GM12878 (cell line): ENCODE measurements at regions not wholly inside any gene's neighbourhood (a gene's known extent, or its start where the extent isn't known, plus 50 kb on each side); places are given as distances from the start of the nearest gene placed in this dataset.

ENCODE experiments used
- EED ChIP-seq: sonication (generic); IDR thresholded peaks from 2 replicates; pipeline ENCODE4 v1.6.1; 2016; ENCODE audit warnings: antibody characterized with exemption, low read depth
- ESRRA ChIP-seq: IDR thresholded peaks from 2 replicates; pipeline ENCODE4 v1.6.1; 2012; ENCODE audit warnings: mild to moderate bottlenecking, low read length, improper control_type of control experiment
- ETV6 ChIP-seq, 2 experiments: fragments of 450-650 bp in 1 of 2; IDR thresholded peaks in 1 of 2; conservative IDR thresholded peaks in 1 of 2; 2 replicates each; pipeline ENCODE4 v1.6.1; 2014; ENCODE audit warnings: antibody characterized with exemption in 1 of 2, borderline replicate concordance in 1 of 2, low read depth in 1 of 2, mild to moderate bottlenecking in 1 of 2, moderate library complexity in 1 of 2
- FOXK2 ChIP-seq: fragments of 450-650 bp; IDR thresholded peaks from 2 replicates; pipeline ENCODE4 v1.6.1; 2017; ENCODE audit warnings: mild to moderate bottlenecking, moderate library complexity
- JUNB ChIP-seq: IDR thresholded peaks from 2 replicates; pipeline ENCODE4 v1.6.1; 2016; ENCODE audit warnings: antibody characterized with exemption, mild to moderate bottlenecking
- KAT2A ChIP-seq: conservative IDR thresholded peaks from 2 replicates; pipeline ENCODE4 v1.6.1; 2011; ENCODE audit warnings: low read depth, low read length; ENCODE audit not compliant: control insufficient read depth
- KLF5 ChIP-seq: fragments of 450-650 bp; IDR thresholded peaks from 2 replicates; pipeline ENCODE4 v1.6.1; 2014; ENCODE audit warnings: mild to moderate bottlenecking; ENCODE audit not compliant: partially characterized antibody
- MEF2B ChIP-seq: fragments of 450-650 bp; IDR thresholded peaks from 2 replicates; pipeline ENCODE4 v1.6.1; 2018; ENCODE audit warnings: mild to moderate bottlenecking, moderate library complexity; ENCODE audit not compliant: partially characterized antibody, poor library complexity, severe bottlenecking
- MTA2 ChIP-seq: fragments of 450-650 bp; IDR thresholded peaks from 2 replicates; pipeline ENCODE4 v1.6.1; 2016; ENCODE audit warnings: low read depth, mild to moderate bottlenecking, moderate library complexity
- NRF1 ChIP-seq: conservative IDR thresholded peaks from 2 replicates; pipeline ENCODE4 v1.6.1; 2011; ENCODE audit warnings: mild to moderate bottlenecking, low read depth, low read length, improper control_type of control experiment
- RELA ChIP-seq: fragments of 450-650 bp; IDR thresholded peaks from 2 replicates; pipeline ENCODE4 v1.8.0; 2014; ENCODE audit warnings: borderline replicate concordance; ENCODE audit not compliant: partially characterized antibody
- SMAD5 ChIP-seq: IDR thresholded peaks from 2 replicates; pipeline ENCODE4 v1.6.1; 2016; ENCODE audit warnings: antibody characterized with exemption, low read depth
- YY1 ChIP-seq: IDR thresholded peaks from 2 replicates; pipeline ENCODE4 v1.6.1; 2011; ENCODE audit warnings: low read depth, mild to moderate bottlenecking, low read length
- TF ChIP-seq, protein P1 (sequence below): fragments of 450-650 bp; IDR thresholded peaks from 2 replicates; pipeline ENCODE4 v1.6.1; 2017; ENCODE audit warnings: low read depth, mild to moderate bottlenecking, moderate library complexity
- TF ChIP-seq, protein P2 (sequence below): IDR thresholded peaks from 2 replicates; pipeline ENCODE4 v1.6.1; 2012; ENCODE audit warnings: low read depth, low read length, improper control_type of control experiment
- TF ChIP-seq, protein P3 (sequence below): fragments of 450-650 bp; IDR thresholded peaks from 2 replicates; pipeline ENCODE4 v1.6.1; 2014; ENCODE audit warnings: mild to moderate bottlenecking
- TF ChIP-seq, protein P4 (sequence below): fragments of 450-650 bp; formaldehyde crosslinking; IDR thresholded peaks from 2 replicates; pipeline ENCODE4 v1.4.0; 2020; ENCODE audit warnings: mild to moderate bottlenecking, moderate library complexity
- TF ChIP-seq, protein P5 (sequence below): fragments of 450-650 bp; formaldehyde crosslinking; IDR thresholded peaks from 2 replicates; pipeline ENCODE4 v1.4.0; 2022; ENCODE audit warnings: mild to moderate bottlenecking, moderate library complexity
- TF ChIP-seq, protein P6 (sequence below), 3 experiments: IDR thresholded peaks in 2 of 3; conservative IDR thresholded peaks in 1 of 3; 2 replicates each; pipeline ENCODE4 v1.5.1; 2011; ENCODE audit warnings: low read depth in 3 of 3, low read length in 3 of 3, mild to moderate bottlenecking in 3 of 3, control low read depth in 2 of 3, moderate library complexity in 2 of 3, inconsistent platforms in 1 of 3, mixed read lengths in 1 of 3; ENCODE audit not compliant: control insufficient read depth in 2 of 3, insufficient read depth in 1 of 3; ENCODE audit errors: extremely low read depth in 1 of 3

DNA sequence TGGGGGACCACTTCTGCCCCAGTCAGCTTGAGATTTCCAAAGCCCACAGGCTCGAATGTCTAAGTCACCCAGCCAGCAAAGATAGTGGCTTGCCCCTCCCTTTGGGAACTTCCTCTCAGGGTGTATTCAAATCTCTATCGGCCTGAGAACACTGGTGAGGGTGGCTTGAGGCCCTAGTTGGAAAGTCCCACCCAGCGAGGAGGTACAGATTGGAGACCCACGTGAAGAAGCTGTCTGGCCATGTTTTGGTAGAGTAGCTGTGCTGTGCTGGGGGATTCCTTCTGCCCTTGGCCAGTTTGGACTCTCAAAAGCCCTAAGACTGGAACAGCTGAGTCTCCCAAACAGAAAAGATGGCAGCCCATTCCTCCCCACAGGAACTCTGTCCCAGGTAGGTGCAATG is 172.7 kb upstream of the RIOK2 start (continued):
- TF ChIP-seq KLF5, result no peak
- TF ChIP-seq RELA, result peak; percentile 83
- TF ChIP-seq, protein P1, sequence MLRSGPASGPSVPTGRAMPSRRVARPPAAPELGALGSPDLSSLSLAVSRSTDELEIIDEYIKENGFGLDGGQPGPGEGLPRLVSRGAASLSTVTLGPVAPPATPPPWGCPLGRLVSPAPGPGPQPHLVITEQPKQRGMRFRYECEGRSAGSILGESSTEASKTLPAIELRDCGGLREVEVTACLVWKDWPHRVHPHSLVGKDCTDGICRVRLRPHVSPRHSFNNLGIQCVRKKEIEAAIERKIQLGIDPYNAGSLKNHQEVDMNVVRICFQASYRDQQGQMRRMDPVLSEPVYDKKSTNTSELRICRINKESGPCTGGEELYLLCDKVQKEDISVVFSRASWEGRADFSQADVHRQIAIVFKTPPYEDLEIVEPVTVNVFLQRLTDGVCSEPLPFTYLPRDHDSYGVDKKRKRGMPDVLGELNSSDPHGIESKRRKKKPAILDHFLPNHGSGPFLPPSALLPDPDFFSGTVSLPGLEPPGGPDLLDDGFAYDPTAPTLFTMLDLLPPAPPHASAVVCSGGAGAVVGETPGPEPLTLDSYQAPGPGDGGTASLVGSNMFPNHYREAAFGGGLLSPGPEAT, result peak; percentile 84
- no peak for TF ChIP-seq NRF1
- TF ChIP-seq, protein P2, sequence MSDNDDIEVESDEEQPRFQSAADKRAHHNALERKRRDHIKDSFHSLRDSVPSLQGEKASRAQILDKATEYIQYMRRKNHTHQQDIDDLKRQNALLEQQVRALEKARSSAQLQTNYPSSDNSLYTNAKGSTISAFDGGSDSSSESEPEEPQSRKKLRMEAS, result peak; percentile 28; the same call in 1 of the 2 replicates
- no peak for TF ChIP-seq MTA2
- TF ChIP-seq ESRRA, result no peak
- TF ChIP-seq EED, result no peak
- no peak for TF ChIP-seq KAT2A
- no peak for TF ChIP-seq JUNB
- TF ChIP-seq, protein P3, sequence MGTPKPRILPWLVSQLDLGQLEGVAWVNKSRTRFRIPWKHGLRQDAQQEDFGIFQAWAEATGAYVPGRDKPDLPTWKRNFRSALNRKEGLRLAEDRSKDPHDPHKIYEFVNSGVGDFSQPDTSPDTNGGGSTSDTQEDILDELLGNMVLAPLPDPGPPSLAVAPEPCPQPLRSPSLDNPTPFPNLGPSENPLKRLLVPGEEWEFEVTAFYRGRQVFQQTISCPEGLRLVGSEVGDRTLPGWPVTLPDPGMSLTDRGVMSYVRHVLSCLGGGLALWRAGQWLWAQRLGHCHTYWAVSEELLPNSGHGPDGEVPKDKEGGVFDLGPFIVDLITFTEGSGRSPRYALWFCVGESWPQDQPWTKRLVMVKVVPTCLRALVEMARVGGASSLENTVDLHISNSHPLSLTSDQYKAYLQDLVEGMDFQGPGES, result no peak
- TF ChIP-seq, protein P4, sequence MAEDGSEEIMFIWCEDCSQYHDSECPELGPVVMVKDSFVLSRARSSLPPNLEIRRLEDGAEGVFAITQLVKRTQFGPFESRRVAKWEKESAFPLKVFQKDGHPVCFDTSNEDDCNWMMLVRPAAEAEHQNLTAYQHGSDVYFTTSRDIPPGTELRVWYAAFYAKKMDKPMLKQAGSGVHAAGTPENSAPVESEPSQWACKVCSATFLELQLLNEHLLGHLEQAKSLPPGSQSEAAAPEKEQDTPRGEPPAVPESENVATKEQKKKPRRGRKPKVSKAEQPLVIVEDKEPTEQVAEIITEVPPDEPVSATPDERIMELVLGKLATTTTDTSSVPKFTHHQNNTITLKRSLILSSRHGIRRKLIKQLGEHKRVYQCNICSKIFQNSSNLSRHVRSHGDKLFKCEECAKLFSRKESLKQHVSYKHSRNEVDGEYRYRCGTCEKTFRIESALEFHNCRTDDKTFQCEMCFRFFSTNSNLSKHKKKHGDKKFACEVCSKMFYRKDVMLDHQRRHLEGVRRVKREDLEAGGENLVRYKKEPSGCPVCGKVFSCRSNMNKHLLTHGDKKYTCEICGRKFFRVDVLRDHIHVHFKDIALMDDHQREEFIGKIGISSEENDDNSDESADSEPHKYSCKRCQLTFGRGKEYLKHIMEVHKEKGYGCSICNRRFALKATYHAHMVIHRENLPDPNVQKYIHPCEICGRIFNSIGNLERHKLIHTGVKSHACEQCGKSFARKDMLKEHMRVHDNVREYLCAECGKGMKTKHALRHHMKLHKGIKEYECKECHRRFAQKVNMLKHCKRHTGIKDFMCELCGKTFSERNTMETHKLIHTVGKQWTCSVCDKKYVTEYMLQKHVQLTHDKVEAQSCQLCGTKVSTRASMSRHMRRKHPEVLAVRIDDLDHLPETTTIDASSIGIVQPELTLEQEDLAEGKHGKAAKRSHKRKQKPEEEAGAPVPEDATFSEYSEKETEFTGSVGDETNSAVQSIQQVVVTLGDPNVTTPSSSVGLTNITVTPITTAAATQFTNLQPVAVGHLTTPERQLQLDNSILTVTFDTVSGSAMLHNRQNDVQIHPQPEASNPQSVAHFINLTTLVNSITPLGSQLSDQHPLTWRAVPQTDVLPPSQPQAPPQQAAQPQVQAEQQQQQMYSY, result no peak
- TF ChIP-seq ETV6 (conservative IDR thresholded peaks at IDR 0.05 in 1 of 2, IDR thresholded peaks at IDR 0.05 in 1 of 2; ENCODE audit: borderline replicate concordance in 1 of 2, low read depth in 1 of 2), result no peak
- TF ChIP-seq MEF2B, result no peak
- TF ChIP-seq YY1, result peak; percentile 62; the same call in 1 of the 2 replicates
- TF ChIP-seq, protein P5, sequence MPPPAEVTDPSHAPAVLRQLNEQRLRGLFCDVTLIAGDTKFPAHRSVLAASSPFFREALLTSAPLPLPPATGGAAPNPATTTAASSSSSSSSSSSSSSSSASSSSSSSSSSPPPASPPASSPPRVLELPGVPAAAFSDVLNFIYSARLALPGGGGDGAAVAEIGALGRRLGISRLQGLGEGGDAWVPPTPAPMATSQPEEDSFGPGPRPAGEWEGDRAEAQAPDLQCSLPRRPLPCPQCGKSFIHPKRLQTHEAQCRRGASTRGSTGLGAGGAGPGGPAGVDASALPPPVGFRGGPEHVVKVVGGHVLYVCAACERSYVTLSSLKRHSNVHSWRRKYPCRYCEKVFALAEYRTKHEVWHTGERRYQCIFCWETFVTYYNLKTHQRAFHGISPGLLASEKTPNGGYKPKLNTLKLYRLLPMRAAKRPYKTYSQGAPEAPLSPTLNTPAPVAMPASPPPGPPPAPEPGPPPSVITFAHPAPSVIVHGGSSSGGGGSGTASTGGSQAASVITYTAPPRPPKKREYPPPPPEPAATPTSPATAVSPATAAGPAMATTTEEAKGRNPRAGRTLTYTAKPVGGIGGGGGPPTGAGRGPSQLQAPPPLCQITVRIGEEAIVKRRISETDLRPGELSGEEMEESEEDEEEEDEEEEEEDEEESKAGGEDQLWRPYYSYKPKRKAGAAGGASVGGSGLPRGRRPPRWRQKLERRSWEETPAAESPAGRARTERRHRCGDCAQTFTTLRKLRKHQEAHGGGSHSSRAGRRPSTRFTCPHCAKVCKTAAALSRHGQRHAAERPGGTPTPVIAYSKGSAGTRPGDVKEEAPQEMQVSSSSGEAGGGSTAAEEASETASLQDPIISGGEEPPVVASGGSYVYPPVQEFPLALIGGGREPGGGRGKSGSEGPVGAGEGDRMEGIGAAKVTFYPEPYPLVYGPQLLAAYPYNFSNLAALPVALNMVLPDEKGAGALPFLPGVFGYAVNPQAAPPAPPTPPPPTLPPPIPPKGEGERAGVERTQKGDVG (CRISPR knock-in tag), result no peak
- TF ChIP-seq SMAD5, result no peak
- TF ChIP-seq, protein P6, sequence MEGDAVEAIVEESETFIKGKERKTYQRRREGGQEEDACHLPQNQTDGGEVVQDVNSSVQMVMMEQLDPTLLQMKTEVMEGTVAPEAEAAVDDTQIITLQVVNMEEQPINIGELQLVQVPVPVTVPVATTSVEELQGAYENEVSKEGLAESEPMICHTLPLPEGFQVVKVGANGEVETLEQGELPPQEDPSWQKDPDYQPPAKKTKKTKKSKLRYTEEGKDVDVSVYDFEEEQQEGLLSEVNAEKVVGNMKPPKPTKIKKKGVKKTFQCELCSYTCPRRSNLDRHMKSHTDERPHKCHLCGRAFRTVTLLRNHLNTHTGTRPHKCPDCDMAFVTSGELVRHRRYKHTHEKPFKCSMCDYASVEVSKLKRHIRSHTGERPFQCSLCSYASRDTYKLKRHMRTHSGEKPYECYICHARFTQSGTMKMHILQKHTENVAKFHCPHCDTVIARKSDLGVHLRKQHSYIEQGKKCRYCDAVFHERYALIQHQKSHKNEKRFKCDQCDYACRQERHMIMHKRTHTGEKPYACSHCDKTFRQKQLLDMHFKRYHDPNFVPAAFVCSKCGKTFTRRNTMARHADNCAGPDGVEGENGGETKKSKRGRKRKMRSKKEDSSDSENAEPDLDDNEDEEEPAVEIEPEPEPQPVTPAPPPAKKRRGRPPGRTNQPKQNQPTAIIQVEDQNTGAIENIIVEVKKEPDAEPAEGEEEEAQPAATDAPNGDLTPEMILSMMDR (IDR thresholded peaks at IDR 0.05 in 2 of 3, conservative IDR thresholded peaks at IDR 0.05 in 1 of 3; ENCODE audit: control insufficient read depth in 2 of 3, extremely low read depth in 1 of 3, insufficient read depth in 1 of 3, low read depth in 3 of 3, low read length in 3 of 3), result no peak
- no peak for TF ChIP-seq FOXK2
